Esophagus muscularis mucosa (tissue), 4 donors: ENCODE measurements at regions not wholly inside any gene's neighbourhood (a gene's known extent, or its start where the extent isn't known, plus 50 kb on each side); places are given as distances from the start of the nearest gene placed in this dataset.

Source experiments
- DNase-seq: peaks from one replicate; pipeline ENCODE4 v3.0.0-alpha.2; 2017; ENCODE audit errors: extremely low spot score
- H3K27ac ChIP-seq, 4 donors: fragments of 200-600 bp; sonication (generic); replicated peaks in 1 of 4; 1 replicate in 3 of 4; 2 replicates in 1 of 4; pipeline ENCODE4 v1.5.1; 2016 to 2019; ENCODE audit warnings: mild to moderate bottlenecking in 1 of 4
- H3K27me3 ChIP-seq, 4 donors: fragments of 200-600 bp; sonication (generic); one replicate each; pipeline versions ENCODE4 v1.5.1 to v1.6.0; 2016 to 2019
- H3K36me3 ChIP-seq, 4 donors: fragments of 200-600 bp; sonication (generic); one replicate each; pipeline ENCODE4 v1.5.1; 2016 to 2019
- H3K4me1 ChIP-seq, 4 donors: fragments of 200-600 bp; sonication (generic); one replicate each; pipeline ENCODE4 v1.5.1; 2016 to 2019
- H3K4me3 ChIP-seq, 4 donors: fragments of 200-600 bp; sonication (generic); 1 replicate in 2 of 4; 2 replicates in 2 of 4; pipeline ENCODE4 v1.5.1; 2016 to 2019; ENCODE audit warnings: mild to moderate bottlenecking in 4 of 4, moderate library complexity in 1 of 4
- H3K9me3 ChIP-seq, 4 donors: fragments of 200-600 bp; sonication (generic); 1 replicate in 3 of 4; 2 replicates in 1 of 4; pipeline ENCODE4 v1.5.1; 2016 to 2019
- EP300 ChIP-seq: sonication (generic); formaldehyde crosslinking; IDR thresholded peaks from one replicate; pipeline ENCODE4 v1.6.1; 2017; ENCODE audit warnings: antibody characterized with exemption
- POLR2A ChIP-seq: fragments of 450-650 bp; IDR thresholded peaks from one replicate; pipeline ENCODE4 v1.6.1; 2017; ENCODE audit warnings: antibody characterized with exemption, moderate library complexity, mild to moderate bottlenecking, low read depth
- POLR2AphosphoS5 ChIP-seq, 2 donors: sonication (generic); formaldehyde crosslinking; IDR thresholded peaks; one replicate each; pipeline ENCODE4 v1.6.1; 2017; ENCODE audit warnings: antibody characterized with exemption in 2 of 2
- WGBS: methylation state at CpG from one replicate; pipeline ENCODE4 v1.1.5; 2018; 5-methylcytosine and 5-hydroxymethylcytosine counted together
- intact Hi-C: fragments of 100-400 bp; cut with DNase I; formaldehyde crosslinking; loops from one replicate; pipeline ENCODE4 v1.15.1; 2023
- TF ChIP-seq, protein P1 (sequence below), 3 experiments: fragments of 200-600 bp in 2 of 3; fragments of 450-650 bp in 1 of 3; sonication (generic) in 2 of 3; IDR thresholded peaks; one replicate each; pipeline ENCODE4 v1.5.1; 2017 to 2019; ENCODE audit warnings: antibody characterized with exemption in 3 of 3, mild to moderate bottlenecking in 2 of 3, moderate library complexity in 1 of 3

DNA sequence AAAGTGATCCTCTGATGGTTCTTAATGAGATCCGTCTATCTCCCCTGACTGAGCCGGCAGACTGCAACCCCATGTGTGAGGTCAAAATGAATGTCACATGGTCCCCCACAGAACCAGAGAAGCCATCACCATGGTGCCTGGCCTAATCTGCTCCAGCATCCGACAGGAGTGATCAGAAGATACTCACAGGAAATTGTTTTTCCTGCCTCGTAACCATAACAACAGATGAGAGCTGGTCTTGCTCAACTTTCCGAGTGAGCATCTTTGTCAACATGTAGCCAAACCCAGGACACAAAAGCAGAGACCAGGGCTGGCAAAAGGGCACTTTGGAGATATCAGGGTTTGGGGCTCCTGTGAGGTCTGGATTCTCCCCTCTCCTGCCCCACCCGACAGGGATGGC lies 72.1 kb upstream of the C14orf180 start:
- Histone ChIP-seq H3K4me1 (no peaks in the 10 kb centered on the region), H3K4me3 (no peak overlapping the region), H3K36me3 (no peaks in the 10 kb centered on the region), H3K9me3 (peaks cover 0 to 26% (median 19%) of the 10 kb centered on the region in 4 donors), H3K27ac (no peak overlapping the region), H3K27me3 (peaks cover 0 to 65% (median 0%) of the 10 kb centered on the region in 4 donors)
- intact Hi-C loops, result no loop called here
- 49% methylated on average over 4 of the region's 6 CpGs for WGBS
- TF ChIP-seq, protein P1, sequence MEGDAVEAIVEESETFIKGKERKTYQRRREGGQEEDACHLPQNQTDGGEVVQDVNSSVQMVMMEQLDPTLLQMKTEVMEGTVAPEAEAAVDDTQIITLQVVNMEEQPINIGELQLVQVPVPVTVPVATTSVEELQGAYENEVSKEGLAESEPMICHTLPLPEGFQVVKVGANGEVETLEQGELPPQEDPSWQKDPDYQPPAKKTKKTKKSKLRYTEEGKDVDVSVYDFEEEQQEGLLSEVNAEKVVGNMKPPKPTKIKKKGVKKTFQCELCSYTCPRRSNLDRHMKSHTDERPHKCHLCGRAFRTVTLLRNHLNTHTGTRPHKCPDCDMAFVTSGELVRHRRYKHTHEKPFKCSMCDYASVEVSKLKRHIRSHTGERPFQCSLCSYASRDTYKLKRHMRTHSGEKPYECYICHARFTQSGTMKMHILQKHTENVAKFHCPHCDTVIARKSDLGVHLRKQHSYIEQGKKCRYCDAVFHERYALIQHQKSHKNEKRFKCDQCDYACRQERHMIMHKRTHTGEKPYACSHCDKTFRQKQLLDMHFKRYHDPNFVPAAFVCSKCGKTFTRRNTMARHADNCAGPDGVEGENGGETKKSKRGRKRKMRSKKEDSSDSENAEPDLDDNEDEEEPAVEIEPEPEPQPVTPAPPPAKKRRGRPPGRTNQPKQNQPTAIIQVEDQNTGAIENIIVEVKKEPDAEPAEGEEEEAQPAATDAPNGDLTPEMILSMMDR (IDR thresholded peaks at IDR 0.05), result no peak
- TF ChIP-seq POLR2AphosphoS5 (IDR thresholded peaks at IDR 0.05) (no peak), EP300 (no peak), POLR2A (no peak)
- DNase-seq, result no peak

DNA sequence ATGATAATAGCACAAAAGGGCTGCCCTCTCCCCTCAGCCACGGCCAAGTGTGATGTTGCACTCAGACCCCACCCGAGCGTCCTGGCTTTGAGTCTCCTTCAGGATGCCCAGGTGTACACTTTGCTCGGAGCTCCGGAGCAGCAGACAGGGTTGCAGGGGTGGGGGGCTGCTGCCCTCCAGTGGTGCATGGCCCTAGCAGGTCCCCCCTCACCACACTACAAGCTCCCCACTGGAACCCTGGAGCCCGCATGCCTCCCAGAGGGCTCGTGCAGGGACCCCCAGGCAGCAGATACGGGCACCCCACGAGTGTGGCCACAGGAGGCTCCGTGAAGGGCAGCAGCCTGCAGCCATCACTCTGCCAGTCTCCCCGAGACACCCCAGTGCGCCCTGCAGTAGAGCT lies 69.9 kb upstream of the C14orf180 start:
- Histone ChIP-seq H3K9me3 (peaks cover 0 to 13% (median 10%) of the 10 kb centered on the region in 4 donors), H3K36me3 (no peaks in the 10 kb centered on the region), H3K4me1 (no peaks in the 10 kb centered on the region), H3K27me3 (peaks cover 0 to 67% (median 0%) of the 10 kb centered on the region in 4 donors), H3K27ac (no peak overlapping the region), H3K4me3 (no peak overlapping the region)
- intact Hi-C loops, result no loop called here
- TF ChIP-seq, protein P1 (IDR thresholded peaks at IDR 0.05), result no peak
- TF ChIP-seq POLR2AphosphoS5 (IDR thresholded peaks at IDR 0.05), result no peak
- no peak for TF ChIP-seq EP300
- no peak for TF ChIP-seq POLR2A
- DNase-seq, result no peak
- WGBS, result 63% methylated on average over 9 of the region's 12 CpGs

DNA sequence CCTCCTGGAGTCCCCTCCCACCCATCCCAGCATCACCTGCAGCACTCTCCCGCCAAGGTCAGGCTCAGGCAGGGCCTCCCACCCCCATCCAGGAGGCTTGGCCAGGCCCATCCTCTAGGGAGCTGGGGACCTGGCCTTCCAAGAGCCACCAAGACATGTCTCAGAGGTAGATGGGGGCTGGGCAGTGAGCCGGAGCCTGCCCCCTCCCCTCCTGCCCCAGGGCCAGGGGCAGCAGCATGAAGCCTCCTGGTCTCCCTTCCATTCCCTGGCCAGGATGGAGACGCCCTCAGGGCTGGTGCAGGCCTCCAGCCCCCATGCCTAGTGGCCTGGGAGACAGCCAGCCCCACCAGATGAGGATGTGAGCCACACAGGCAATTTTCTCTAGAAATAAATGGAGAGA lies 69.3 kb upstream of the C14orf180 start:
- Histone ChIP-seq H3K36me3 (no peaks in the 10 kb centered on the region), H3K27me3 (peaks cover 0 to 62% (median 0%) of the 10 kb centered on the region in 4 donors), H3K27ac (no peak overlapping the region), H3K4me1 (no peaks in the 10 kb centered on the region), H3K4me3 (no peak overlapping the region), H3K9me3 (peaks cover 0 to 13% (median 10%) of the 10 kb centered on the region in 4 donors)
- WGBS, result 53% methylated on average over 3 of the region's 3 CpGs
- no peak for DNase-seq
- TF ChIP-seq EP300 (no peak), POLR2A (no peak), POLR2AphosphoS5 (IDR thresholded peaks at IDR 0.05) (no peak)
- TF ChIP-seq, protein P1 (IDR thresholded peaks at IDR 0.05), result no peak
- intact Hi-C loops, result no loop called here

DNA sequence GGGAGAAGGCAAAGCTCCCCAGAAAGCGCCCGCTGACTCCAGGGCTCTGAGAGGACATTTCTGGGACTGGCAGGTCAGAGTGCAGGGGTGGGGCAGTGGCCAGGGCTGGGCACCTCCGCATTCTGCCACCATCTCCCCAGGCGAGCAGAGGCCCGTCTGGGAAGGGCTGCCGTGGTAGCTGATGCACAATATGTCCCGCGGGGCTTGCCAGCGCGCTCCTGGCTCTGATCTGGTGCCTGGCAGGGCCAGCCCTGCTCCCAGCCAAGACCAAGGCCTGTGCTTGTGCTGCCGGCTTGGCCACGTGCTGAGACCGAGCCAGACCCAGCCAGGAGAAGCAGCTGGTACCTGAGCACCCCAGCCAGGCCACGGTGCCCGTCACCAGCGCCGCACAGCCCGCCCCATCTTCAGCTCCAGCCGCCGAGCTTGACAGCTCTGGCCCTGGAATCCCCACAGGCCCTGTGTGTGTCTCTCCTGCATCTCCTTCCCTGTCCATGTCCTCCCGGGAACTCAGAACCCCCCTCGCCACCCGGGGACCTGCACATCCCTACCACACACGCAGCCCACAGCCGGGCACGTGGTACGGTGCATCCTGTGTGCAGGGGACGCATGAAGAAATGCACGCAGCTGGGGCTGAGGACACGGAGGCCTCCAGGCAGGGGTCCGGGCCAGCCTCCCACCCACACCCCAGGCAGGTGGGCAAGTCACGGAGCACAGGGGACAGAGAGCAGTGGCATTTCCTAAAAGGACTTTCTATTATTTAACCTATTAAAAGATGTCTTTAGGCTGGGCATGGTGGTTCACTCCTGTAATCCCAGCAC lies 68.6 kb upstream of the C14orf180 start:
- H3K27ac ChIP-seq, result no peak overlapping the region
- TF ChIP-seq POLR2AphosphoS5 (IDR thresholded peaks at IDR 0.05) (no peak), POLR2A (no peak), EP300 (no peak)
- TF ChIP-seq, protein P1 (IDR thresholded peaks at IDR 0.05), result no peak
- peaks cover 0 to 54% (median 0%) of the 10 kb centered on the region in 4 donors for H3K27me3 ChIP-seq
- 82% methylated on average over 28 of the region's 32 CpGs for WGBS
- no peaks in the 10 kb centered on the region for H3K36me3 ChIP-seq
- peaks cover 0 to 21% (median 14%) of the 10 kb centered on the region in 4 donors for H3K9me3 ChIP-seq
- H3K4me1 ChIP-seq, result no peaks in the 10 kb centered on the region
- peak; percentile 57 for DNase-seq
- no peak overlapping the region for H3K4me3 ChIP-seq
- intact Hi-C loops, result no loop called here
